SHP77 (cell line): ENCODE measurements at regions not wholly inside any gene's neighbourhood (a gene's known extent, or its start where the extent isn't known, plus 50 kb on each side); places are given as distances from the start of the nearest gene placed in this dataset.
A peak's percentile ranks its signal among the peaks of the same experiment; 100 is the strongest.

Experiments used
- DNase-seq, 2 experiments: peaks; one replicate each; lab custom pipeline; 2025; lab: John Stamatoyannopoulos, UW

DNA sequence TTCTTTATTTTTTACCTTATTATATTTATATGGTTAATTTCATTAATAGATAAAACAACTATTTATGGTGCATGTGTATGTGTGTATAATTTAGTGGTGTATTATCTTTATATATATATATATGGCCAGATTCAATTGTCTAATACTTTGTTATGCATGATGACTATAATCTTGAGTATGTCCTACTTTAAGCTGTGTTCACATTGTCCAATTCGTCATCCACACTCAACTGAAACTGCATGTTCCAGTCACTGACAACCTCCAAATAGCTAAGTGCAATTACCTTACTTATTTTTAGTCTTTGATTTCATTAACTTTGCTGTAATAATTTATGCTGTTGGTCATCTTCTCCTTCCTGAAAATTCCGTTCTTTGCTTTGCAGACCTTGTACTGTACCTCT lies 306.5 kb upstream of the TMTC1 start:
- no peak for DNase-seq

DNA sequence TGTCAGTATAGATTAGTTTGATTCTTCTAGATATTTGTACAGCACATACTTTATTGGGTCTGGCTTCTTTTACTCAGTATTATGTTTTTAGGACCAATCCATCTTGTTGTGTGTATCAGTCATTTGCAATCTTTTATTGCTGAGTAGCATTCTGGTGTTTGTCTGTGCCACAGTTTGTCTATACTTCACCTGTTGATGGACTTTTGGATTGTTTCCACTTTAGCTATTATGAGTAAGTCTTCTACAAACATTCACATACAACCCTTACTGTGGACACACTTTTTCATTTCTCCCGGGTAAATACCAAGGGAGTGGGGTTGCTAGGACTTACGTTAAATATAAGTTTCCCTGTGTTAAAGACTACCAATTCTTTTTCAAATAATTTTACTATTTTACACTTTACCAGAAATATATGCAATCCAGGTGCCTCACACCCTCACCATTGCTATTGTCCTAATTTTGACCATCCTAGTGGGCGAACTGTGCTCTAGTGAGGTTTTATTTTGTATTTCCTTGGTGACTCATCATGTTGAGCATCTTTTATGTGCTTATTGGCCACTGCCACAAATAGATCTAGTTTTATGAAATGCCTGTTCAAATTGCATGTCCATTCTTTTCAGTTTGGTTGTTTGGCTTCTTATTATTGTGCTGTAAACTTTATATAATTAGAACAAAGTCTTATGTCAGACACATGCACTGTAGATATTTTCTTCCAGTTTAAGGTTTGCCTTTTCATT lies 304.7 kb upstream of the TMTC1 start:
- DNase-seq: no peak

DNA sequence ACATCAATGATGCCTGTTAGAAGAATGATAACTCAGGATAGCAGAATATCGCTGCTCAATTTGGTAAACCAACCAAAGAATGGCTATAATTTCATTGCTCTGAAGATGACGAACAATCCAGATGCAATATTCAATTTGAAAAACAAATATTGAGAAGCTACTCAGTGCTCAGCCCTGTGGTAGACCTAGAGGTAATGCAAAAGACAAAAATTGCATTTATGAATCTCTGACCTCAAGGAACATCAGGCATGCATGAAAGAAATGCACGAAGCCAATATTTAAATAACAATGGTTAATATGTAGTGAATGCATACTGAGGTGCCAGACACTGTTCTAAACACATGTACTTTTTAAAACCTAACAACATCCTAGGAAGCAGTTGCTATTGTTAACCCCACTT lies 298.6 kb upstream of the TMTC1 start:
- DNase-seq: no peak

DNA sequence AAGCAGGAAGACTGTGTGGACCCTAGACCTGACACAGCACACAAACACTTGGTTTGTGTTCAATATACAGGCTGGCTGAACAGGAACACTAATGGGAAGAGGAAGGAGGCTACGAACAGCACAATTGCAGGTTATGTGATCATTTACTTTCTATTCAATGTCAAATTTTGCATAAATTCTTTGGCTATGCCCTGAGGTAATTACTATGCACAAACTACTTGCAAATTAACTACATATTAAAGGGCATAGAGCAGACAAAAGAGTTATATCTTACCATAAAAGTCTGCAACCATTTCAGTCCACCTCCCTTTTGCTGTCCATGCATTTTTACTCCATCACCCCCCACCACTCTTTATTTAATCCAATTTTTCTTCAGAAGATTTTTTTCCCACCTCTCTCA lies 291.2 kb upstream of the TMTC1 start:
- no peak for DNase-seq

DNA sequence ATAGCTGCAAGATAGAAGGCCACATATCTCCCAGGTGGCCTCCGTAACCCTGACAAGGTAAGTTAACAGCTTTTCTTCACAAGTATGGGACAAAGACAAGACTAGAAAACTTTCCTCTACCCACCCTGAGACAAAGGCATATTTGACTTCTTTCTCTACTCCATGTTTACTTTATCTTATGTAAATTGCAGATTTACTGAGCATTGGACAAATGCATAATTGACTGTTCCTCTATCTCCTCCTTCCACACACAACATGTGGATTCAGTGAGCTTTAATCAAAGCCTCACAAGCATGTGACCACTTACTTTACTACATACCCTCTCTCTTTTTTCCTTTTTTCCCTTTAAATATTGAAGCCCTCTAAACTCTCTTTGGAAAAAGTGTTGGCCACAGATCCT lies 289.1 kb upstream of the TMTC1 start:
- DNase-seq: no peak

DNA sequence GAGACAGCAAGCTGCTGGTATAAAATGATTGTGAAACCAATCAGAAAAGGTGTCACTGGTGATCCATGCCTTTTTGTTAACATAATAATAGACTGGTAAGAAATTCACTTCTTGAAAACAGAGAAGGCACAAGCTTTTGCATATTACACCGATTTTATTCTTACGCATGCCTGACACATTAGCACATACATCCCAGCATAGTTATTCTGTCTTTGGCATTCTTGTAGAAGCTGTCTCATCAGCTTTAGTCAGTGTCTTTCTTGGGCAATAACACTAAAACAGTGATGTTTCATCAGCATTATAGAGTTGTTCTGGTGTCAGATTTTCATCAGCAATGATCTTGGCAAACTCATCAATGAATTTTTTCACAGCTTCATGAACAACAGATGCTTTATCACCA lies 283.4 kb upstream of the TMTC1 start:
- no peak for DNase-seq

DNA sequence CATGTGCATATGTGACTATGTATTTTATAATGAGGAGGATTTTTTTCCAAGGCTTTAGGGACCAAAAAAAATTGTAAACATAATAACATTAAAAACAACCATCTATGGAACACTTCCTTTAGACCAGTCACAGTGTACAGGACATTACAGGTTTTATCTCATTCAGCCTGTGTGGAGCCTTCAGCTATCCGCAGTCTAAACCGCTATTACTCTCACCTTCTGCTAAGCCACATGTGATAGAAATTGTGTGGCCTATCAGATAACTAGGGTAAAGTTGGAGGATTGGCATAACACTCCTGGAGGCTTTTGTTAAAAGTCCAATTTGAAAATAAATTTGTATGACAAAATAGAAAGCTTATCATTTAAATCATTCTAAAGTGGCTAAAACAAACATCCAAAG lies 281.2 kb upstream of the TMTC1 start:
- no peak for DNase-seq

DNA sequence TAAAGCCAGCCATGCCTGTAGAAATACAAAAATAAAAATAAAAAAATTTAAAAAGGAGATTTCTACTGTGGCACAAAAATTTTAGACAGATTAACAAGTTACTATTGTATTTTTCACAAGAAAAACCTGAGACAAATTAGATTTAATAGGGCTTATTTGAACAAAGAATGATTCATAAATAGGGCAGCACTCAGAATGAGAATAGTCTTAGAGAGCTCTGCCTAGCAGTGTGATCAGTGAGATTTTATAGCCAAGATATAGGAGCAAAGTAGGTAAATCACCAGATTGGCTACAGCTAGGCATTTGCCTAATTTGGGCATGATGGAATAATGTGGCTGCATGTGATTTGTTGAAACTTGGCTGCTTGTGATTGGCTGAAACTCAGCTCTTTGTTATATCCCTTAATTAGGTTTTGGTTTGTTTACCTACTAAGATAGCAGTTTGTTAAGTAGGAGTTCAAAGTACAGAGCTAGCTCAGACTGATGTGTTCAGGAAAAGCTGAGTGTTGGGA lies 279.7 kb upstream of the TMTC1 start:
- DNase-seq: no peak

DNA sequence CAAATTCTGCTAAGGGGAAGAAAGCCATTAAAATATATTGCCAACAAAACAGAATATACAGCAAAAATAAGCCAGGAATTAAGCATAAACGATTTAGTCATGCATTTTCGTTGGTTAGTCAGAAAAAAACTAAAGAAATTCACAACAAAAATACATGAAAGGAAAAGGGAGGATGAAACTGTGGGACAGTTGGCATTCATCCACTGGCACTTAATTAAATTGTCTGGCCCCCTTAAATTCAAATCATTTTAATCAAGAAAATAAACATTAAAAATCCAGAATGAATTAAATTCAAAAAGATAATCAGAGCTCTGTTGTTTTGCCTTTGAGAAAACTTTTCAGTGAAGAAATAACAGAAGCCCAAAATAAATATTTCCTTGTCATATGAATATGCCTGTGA lies 264.6 kb upstream of the TMTC1 start:
- no peak for DNase-seq

DNA sequence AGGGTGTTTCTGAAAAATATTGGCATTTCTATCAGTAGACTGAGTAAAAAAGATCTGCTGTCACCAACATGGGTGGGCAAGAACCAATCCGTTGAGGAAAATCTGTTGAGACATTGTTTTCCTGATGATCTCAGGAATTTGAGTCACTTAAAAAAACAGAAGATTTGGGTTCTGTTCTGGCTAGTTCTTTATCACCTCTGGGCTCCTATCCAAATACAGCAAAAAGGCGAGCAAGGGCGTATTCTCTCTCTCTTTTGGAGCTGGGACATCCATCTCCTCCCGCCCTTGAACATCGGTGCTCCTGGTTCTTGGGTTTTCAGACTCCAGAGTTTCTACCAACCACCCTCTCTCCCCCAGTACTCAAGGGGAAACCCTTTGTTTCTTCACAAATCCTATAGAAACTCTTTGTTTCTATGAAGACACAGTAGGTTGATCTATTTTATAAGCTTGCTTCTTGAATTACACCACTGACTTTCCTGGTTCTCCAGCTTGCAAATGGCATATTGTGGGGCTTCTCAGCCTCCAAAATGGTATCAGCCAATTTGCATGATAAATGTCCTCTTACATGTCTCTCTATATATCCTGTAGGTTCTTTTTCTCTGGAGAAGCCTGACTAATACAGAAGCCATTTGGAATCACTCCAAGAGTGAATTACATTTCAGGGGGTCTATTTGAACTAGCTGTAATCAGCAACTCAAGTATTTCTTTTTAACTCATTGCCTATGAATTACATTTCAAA lies 263.9 kb upstream of the TMTC1 start:
- peak in 1 of 2 experiments; percentile 7 for DNase-seq

DNA sequence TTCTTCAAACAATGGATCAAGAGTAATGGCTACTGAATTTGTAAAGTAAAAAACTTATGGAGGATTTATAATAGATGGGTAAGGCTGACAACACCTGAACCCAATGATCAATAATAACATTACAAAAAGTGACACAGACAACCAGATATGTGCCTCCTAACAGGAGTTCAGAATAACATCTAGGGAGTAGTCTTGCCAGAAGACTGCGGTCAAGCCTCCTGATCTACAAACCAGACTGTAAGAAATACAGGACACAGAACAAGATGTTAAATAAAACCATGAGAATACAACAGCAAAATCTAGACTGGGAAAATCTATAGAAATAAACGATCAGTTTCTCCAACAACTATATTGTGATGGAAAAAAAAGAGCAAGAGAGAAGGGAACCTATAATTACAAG lies 262.6 kb upstream of the TMTC1 start:
- DNase-seq: no peak

DNA sequence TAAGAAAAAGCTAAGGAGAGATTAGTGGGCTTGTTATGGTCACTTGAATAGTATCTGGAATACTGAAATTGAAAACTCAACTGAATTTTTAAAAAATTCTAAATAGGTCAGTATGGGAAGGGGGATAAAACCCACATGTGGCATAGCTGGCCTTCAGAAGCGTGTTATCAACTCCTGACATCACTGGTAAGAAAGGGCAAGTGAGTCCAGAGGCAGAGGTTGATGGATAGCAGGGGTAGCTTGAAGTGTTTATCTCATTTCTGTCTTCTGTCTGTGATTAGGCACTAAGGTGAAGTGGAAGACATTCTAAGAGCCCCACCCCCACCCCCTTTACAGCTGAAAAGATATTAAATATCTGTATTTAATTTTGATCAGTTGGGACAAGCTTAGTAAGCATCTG lies 261.4 kb upstream of the TMTC1 start:
- DNase-seq: no peak

DNA sequence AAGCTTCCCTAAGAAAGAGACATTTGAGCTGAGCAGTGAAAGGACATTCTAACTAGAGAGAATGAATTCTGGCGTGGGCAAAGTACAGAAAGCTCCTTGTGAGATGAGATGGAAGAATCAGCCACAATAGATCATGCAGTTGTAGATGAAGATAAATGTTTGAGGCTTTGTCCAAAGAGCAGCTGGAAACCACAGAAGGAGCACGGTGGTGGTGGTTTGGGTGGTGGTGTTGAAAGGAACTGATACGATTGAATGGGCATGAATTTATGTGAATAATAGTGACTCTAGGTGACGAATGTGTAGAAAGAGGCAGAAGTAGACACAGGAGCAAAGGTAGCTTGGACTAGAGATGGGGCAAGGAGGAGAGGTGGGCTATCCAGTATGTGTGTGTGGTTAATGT lies 260.5 kb upstream of the TMTC1 start:
- no peak for DNase-seq

DNA sequence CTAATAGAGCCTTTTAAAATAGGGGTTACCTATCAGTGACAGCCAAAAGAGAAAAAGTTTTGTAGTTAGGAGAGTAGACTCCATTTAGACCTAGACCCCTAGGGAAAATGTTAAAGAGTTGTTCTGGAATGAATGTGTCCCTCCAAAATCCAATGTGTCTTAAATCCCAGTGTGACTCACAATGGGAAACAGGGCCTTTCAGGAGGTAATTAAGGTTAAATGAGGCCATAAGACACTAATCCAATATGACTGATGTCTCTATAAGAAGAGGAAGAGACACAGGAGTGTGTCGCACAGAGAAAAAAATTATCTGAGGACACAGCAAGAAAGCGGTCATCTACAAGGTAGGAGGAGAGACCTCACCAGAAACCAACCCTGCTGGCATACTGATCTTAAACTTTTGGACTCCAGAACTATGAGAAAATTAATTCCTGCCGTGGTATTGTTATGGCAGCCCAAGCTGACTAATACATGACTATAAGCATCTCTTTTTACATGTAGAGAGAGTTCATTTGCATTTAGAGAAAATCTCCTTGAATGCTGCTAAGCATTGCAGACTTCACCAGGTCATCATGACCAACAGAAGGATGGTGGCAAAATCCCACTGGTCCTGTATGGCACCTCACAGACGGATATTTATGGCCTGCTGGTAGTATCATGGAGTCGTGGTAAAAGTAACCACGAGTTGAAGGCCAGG lies 259.6 kb upstream of the TMTC1 start:
- DNase-seq: no peak

DNA sequence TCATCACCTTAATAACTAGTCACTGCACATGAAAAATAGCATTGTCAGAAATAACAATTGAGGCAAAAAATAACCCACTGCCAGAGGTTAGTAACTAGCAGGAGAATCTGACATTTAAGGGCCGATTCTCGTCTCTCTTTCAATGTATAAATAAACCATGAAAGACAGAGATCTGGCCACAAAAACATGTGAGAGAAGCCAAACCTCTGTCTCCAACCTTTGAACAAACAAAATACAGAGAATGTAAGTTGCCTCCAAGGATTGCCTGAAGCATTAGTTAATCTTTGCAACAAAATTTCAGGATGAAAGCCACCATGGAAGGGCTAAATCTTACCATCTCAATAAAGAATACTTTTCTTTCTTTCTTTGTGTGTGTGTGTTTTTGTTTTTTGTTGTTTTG lies 257.4 kb upstream of the TMTC1 start:
- DNase-seq: no peak

DNA sequence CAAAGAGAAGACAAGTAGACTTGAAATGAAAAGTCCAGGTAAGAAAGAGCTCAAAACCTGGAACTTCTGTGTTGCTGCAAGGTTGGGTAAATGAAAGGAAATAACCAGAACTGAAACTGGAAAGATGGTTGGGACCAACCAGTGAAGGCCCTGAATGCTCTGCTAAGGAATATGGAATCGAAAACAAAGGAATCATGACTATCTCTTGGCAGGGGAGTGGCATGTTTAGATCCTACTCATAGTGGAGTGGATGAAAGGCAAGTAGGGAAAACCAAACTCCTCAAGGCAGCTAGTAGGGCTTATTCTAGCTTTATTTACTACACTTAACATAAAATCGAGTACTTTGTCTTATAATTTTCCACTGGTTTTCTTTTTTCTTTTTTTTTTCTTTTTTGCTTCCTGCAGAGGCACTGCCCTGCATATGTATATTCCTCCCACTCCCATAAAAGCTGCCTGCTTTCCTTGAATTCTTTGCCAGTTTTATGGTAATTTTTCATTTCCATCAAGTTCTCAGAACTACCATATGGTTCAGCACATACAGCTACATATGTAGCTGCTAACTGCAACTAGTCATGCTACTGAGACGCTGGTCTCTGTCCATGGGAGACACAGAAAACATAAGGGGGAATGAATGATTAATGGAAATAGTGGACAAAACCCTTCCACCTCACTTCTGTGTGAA lies 247.1 kb upstream of the TMTC1 start:
- no peak for DNase-seq

DNA sequence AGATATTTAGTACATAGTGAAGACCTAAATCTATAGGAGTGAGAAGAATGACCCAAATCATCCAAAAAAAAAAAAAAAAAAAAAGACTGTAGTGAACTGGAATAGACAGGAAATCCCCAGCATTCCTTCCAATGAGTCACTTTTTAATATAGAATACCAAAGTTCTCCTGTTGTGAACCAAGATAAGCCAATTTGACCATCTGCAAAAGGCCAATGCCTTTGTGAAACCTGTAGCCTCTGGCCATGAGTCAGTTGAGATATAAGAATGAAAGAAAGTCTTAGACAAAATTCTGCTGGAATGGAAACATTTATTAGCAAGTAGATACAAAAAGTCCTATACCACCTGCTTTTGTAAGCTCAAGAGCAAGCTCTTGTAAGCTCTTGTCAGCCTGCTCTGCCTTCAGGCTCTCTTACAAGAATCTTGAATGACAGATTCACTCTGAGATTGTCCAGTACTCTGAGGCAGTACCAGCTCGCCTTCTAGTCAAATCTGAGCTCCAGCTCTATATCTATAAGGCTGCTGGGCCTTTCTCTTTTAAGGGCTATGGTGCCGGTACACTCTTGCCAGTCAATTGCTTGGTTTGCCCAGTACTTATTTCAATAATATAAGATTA lies 243.0 kb upstream of the TMTC1 start:
- no peak for DNase-seq

DNA sequence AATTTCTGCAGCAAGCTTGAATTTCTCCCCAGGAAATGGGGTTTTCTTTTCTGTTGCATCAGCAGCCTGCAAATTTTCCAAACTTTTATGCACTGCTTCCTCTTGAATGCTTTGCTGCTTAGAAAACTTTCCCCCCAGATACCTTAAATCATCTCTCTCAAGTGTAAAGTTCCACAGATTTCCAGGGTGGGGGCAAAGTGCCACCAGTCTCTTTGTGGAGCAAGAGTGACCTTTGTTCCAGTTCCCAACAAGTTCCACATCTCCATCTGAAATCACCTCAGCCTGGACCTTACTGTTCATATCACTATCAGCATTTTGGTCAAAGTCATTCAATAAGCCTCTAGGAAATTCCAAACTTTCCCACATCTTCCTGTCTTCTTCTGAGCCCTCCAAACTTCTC lies 241.6 kb upstream of the TMTC1 start:
- DNase-seq: no peak

DNA sequence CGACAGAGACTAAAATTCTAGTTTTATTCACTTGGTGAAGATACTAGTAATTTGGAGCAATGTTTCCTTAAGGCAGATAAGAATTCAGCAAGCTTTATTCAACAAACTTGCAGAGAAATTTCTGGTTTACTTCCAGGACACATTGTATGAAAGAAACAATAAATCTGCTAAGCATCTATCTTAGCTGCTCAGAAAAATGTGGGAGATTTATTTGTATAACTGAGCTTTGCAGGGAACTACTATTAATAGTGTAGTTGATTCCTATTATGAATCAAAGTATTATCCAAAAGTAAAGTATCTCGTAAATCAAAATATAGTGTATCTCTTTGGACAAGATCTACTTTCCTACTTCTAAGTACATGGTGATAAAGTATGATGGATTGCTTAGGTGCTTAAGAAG lies 239.4 kb upstream of the TMTC1 start:
- no peak for DNase-seq

DNA sequence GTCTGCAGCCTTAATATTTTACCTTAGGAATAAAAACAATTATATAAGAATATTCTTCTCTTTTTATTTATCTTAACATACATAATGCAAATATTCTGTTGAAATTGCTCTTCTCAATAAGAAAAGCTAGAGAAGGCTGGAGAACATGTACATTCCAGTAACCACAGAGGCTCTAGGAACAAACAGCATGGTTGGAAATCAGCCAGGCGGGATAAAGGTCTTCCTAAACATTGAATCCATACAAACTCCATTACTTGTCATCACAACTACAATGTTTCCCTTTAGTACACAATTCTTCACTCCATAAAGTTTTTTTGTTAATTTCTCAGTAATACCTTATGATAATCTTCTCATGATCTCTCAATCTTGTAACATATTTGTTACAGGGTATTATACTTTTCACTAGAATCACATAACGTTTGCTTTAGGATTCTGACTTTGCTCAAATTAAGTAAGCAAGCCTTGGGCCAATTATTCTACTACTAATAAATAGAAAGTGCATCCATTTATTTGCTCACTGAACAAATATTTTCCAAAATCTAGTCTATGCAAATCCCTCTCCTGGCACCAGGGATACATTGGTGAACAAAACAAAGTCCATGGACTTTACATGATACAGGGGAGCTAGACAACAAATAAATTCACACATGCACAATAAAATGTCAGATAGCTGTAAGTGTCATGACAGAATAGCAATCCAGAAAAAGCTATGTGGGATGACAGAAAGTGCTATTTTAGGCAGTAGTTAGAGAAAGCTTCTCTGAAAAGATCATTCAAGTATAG lies 237.5 kb upstream of the TMTC1 start:
- DNase-seq: no peak
